SK-N-MC (cell line): ENCODE measurements at regions not wholly inside any gene's neighbourhood (a gene's known extent, or its start where the extent isn't known, plus 50 kb on each side); places are given as distances from the start of the nearest gene placed in this dataset.

Experiments used
- EZH2 ChIP-seq: fragments of 200-600 bp; sonication (generic); IDR thresholded peaks from one replicate; pipeline ENCODE4 v1.6.1; 2017; ENCODE audit warnings: antibody characterized with exemption
- POLR2AphosphoS5 ChIP-seq: IDR thresholded peaks from 2 replicates; pipeline ENCODE4 v1.6.1; 2012; ENCODE audit warnings: mild to moderate bottlenecking, low read depth, low read length, borderline replicate concordance

GRCh38 chr2:40879305-40879704, 427.4 kb upstream of the SLC8A1 start:
- TF ChIP-seq EZH2, result no peak
- no peak for TF ChIP-seq POLR2AphosphoS5
